OCI-LY1 (cell line): ENCODE measurements at regions not wholly inside any gene's neighbourhood (a gene's known extent, or its start where the extent isn't known, plus 50 kb on each side); places are given as distances from the start of the nearest gene placed in this dataset.

Experiments
- H2AFZ ChIP-seq: fragments of 200-600 bp; sonication (generic), shearing (Covaris generic); 2 replicates; pipeline ENCODE4 v1.6.0; 2014; ENCODE audit warnings: antibody characterized with exemption, mild to moderate bottlenecking, low read length
- H3F3A ChIP-seq: fragments of 200-600 bp; sonication (generic), shearing (Covaris generic); 2 replicates; pipeline ENCODE4 v1.6.0; 2014; ENCODE audit warnings: mild to moderate bottlenecking, antibody characterized with exemption, low read length, moderate library complexity; ENCODE audit not compliant: insufficient read depth
- H3K27ac ChIP-seq: fragments of 200-600 bp; sonication (generic); 2 replicates; pipeline ENCODE4 v1.5.1; 2014; ENCODE audit warnings: low read length, mixed run types, mild to moderate bottlenecking, low read depth; ENCODE audit not compliant: poor library complexity, severe bottlenecking
- H3K27me3 ChIP-seq: fragments of 200-600 bp; sonication (generic); 2 replicates; pipeline ENCODE4 v1.6.0; 2014; ENCODE audit warnings: antibody characterized with exemption, mild to moderate bottlenecking, low read length, moderate library complexity; ENCODE audit not compliant: insufficient read depth
- H3K36me3 ChIP-seq: fragments of 200-600 bp; sonication (generic); 2 replicates; pipeline ENCODE4 v1.6.1; 2014; ENCODE audit warnings: mild to moderate bottlenecking, antibody characterized with exemption, low read length, moderate library complexity, mixed read lengths; ENCODE audit not compliant: insufficient read depth
- H3K4me1 ChIP-seq: fragments of 200-600 bp; sonication (generic); 2 replicates; pipeline ENCODE4 v1.5.1; 2014; ENCODE audit warnings: mild to moderate bottlenecking, low read length, moderate library complexity; ENCODE audit not compliant: insufficient read depth, severe bottlenecking
- H3K4me2 ChIP-seq: fragments of 200-600 bp; sonication (generic), shearing (Covaris generic); 2 replicates; pipeline ENCODE4 v1.6.1; 2014; ENCODE audit warnings: low read length
- H3K4me3 ChIP-seq: fragments of 200-600 bp; sonication (generic); 2 replicates; pipeline ENCODE4 v1.5.1; 2014; ENCODE audit warnings: low read length, low read depth, mild to moderate bottlenecking, mixed read lengths; ENCODE audit not compliant: poor library complexity, severe bottlenecking
- H3K79me2 ChIP-seq: fragments of 200-600 bp; shearing (Covaris generic); 2 replicates; pipeline ENCODE4 v1.6.1; 2016; ENCODE audit warnings: mixed run types, low read length, mixed read lengths; ENCODE audit not compliant: insufficient read depth
- H3K9ac ChIP-seq: fragments of 200-600 bp; sonication (generic), shearing (Covaris generic); 2 replicates; pipeline ENCODE4 v1.6.1; 2014; ENCODE audit warnings: mild to moderate bottlenecking, low read length, mixed read lengths
- H3K9me2 ChIP-seq: fragments of 200-600 bp; sonication (generic), shearing (Covaris generic); 2 replicates; pipeline ENCODE4 v1.6.1; 2014; ENCODE audit warnings: low read depth, mild to moderate bottlenecking, low read length, mixed read lengths
- H3K9me3 ChIP-seq: fragments of 200-600 bp; shearing (Covaris generic); 2 replicates; pipeline ENCODE4 v1.6.1; 2014; ENCODE audit warnings: low read length, mixed read lengths
- H4K20me1 ChIP-seq: fragments of 200-600 bp; sonication (generic), shearing (Covaris generic); 2 replicates; pipeline ENCODE4 v1.6.0; 2016; ENCODE audit warnings: mild to moderate bottlenecking, low read length; ENCODE audit not compliant: insufficient read depth
- EZH2 ChIP-seq: fragments of 200-600 bp; sonication (generic), shearing (Covaris generic); IDR thresholded peaks from 2 replicates; pipeline ENCODE4 v1.8.0; 2017; ENCODE audit warnings: borderline replicate concordance, mixed run types, mild to moderate bottlenecking, antibody characterized with exemption, low read length, moderate library complexity, mixed read lengths
- TF ChIP-seq, protein P1 (sequence below): fragments of 200-600 bp; sonication (generic), shearing (Covaris generic); IDR thresholded peaks from 2 replicates; pipeline ENCODE4 v1.5.1; 2017; ENCODE audit warnings: mild to moderate bottlenecking, antibody characterized with exemption, low read length, moderate library complexity, mixed read lengths

DNA sequence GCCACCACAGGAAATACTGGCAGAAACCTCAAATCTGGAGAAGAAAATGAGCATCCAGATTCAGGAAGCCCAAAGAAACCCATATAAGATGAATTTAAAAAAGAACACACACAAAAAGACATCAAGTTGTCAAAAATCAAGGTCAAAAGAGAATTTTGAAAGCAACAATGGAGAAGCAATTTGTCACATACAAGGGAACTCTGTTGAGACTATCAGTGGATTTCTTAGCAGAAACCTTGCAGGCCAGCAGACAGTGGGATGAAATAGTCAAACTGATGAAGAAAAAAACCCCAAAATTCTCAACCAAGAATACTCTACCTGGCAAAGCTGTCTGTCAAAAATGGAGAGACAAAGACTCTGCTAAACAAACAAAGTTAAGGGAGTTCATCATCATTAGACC is 272.6 kb downstream of the ADCYAP1 start:
- Histone ChIP-seq H3K27ac (no peak overlapping the region), H3K27me3 (no peaks in the 10 kb centered on the region), H3F3A (no peaks in the 10 kb centered on the region), H3K4me2 (no peak overlapping the region), H3K9ac (no peak overlapping the region), H3K79me2 (no peaks in the 10 kb centered on the region), H4K20me1 (no peaks in the 10 kb centered on the region), H3K36me3 (no peaks in the 10 kb centered on the region), H3K9me2 (no peaks in the 10 kb centered on the region), H2AFZ (no peak overlapping the region), H3K4me3 (no peak overlapping the region), H3K9me3 (no peaks in the 10 kb centered on the region), H3K4me1 (no peaks in the 10 kb centered on the region)
- no peak for TF ChIP-seq EZH2
- TF ChIP-seq, protein P1, sequence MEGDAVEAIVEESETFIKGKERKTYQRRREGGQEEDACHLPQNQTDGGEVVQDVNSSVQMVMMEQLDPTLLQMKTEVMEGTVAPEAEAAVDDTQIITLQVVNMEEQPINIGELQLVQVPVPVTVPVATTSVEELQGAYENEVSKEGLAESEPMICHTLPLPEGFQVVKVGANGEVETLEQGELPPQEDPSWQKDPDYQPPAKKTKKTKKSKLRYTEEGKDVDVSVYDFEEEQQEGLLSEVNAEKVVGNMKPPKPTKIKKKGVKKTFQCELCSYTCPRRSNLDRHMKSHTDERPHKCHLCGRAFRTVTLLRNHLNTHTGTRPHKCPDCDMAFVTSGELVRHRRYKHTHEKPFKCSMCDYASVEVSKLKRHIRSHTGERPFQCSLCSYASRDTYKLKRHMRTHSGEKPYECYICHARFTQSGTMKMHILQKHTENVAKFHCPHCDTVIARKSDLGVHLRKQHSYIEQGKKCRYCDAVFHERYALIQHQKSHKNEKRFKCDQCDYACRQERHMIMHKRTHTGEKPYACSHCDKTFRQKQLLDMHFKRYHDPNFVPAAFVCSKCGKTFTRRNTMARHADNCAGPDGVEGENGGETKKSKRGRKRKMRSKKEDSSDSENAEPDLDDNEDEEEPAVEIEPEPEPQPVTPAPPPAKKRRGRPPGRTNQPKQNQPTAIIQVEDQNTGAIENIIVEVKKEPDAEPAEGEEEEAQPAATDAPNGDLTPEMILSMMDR = no peak

- no peaks in the 10 kb centered on the region for H4K20me1 ChIP-seq
- H3K9me3 ChIP-seq = no peaks in the 10 kb centered on the region
- TF ChIP-seq, protein P1 = no peak
- no peak for TF ChIP-seq EZH2
- H3K79me2 ChIP-seq = no peaks in the 10 kb centered on the region
- no peaks in the 10 kb centered on the region for H3K36me3 ChIP-seq
- H3F3A ChIP-seq = no peaks in the 10 kb centered on the region
- no peak overlapping the region for H2AFZ ChIP-seq
- H3K27me3 ChIP-seq = no peaks in the 10 kb centered on the region
- no peak overlapping the region for H3K9ac ChIP-seq
- no peaks in the 10 kb centered on the region for H3K4me1 ChIP-seq
- no peak overlapping the region for H3K4me3 ChIP-seq
- no peak overlapping the region for H3K4me2 ChIP-seq
- H3K27ac ChIP-seq = no peak overlapping the region
- H3K9me2 ChIP-seq = no peaks in the 10 kb centered on the region
Measured at GRCh38 chr18:1191341-1191740, 286.7 kb downstream of the ADCYAP1 start.

GRCh38 chr18:1213126-1213525 is 308.5 kb downstream of the ADCYAP1 start:
- H3F3A ChIP-seq = no peaks in the 10 kb centered on the region
- no peaks in the 10 kb centered on the region for H3K9me2 ChIP-seq

More at GRCh38 chr18:1213126-1213525, 308.5 kb downstream of the ADCYAP1 start:
- H3K79me2 ChIP-seq = no peaks in the 10 kb centered on the region
- no peak overlapping the region for H2AFZ ChIP-seq
- no peak for TF ChIP-seq EZH2
- TF ChIP-seq, protein P1 = no peak
- H3K27ac ChIP-seq = no peak overlapping the region
- H3K9ac ChIP-seq = no peak overlapping the region
- H4K20me1 ChIP-seq = no peaks in the 10 kb centered on the region
- H3K4me2 ChIP-seq = no peak overlapping the region
- no peaks in the 10 kb centered on the region for H3K36me3 ChIP-seq
- H3K9me3 ChIP-seq = no peaks in the 10 kb centered on the region
- no peaks in the 10 kb centered on the region for H3K4me1 ChIP-seq
- no peaks in the 10 kb centered on the region for H3K27me3 ChIP-seq
- no peak overlapping the region for H3K4me3 ChIP-seq
